ENCODE measurements at regions not wholly inside any gene's neighbourhood (a gene's known extent, or its start where the extent isn't known, plus 50 kb on each side); places are given as distances from the start of the nearest gene placed in this dataset.
"Not testable (repeated sequence)": the region's sequence is repeated elsewhere in the genome, so short reads cannot be mapped to it uniquely, and the experiment has no call there.

DNA sequence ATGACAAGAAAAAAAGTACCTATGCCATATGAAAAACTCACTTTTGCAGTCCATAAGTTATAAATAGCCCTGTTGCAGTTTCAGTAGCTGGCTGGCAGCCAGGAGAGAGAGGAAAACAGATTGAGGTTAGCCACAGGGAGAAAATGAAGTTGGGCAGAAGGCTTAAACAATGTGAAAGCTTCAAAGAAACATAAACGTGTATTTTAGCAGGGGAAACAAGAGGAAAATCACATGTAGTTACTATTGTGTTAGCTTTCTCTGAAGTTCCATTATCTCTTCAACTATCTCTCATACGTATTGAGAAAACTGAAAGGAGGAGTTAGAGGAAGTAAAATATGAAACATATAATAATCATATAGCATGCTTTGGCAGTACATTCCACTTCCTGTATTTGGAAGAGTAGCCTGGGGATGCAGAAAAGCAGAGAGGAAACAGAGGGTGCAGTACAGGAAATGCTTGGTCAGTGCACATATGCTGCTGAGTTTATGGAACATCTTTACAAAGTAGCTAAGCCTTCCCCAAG, 1551.1 kb downstream of the EFNB2 start:
- DNase-seq = peak; percentile 73

DNA sequence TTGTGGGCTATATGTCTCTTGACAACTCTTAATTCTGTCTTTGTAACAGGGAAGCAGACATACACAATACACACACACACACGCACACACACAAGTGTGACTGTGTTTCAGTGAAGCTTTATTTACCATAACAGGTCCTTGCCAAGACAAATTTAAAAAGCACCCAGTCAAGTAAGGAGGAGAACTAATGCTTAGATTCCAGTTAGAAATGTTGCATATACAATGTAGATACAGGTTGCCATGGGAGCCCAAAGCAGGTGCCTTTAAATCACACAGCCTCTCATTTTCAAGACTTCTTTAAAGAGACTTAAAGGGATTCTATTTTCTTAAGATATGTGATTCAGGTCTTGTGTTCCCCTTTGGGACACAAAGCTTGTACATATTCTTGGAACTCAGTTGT, 1551.9 kb downstream of the EFNB2 start:
- no peak for DNase-seq

DNA sequence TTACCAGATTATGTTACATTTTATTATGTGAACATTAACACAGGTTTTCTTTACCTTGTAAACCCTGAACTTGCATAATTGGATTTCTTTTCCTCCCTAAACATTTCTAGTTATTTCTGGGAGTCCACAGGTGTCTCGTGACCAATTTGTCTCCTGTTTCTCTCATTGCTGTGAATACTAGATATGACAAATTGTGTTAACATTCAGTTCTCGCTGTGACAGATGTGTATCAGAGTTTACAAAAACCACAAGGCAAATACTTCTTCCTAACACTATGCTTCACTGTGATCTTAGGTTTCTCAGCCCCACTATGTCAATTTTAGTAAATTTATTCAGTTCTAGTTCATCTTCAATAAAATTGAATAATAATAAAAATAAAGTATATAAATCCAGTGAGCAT, 1554.9 kb downstream of the EFNB2 start:
- DNase-seq = no peak

DNA sequence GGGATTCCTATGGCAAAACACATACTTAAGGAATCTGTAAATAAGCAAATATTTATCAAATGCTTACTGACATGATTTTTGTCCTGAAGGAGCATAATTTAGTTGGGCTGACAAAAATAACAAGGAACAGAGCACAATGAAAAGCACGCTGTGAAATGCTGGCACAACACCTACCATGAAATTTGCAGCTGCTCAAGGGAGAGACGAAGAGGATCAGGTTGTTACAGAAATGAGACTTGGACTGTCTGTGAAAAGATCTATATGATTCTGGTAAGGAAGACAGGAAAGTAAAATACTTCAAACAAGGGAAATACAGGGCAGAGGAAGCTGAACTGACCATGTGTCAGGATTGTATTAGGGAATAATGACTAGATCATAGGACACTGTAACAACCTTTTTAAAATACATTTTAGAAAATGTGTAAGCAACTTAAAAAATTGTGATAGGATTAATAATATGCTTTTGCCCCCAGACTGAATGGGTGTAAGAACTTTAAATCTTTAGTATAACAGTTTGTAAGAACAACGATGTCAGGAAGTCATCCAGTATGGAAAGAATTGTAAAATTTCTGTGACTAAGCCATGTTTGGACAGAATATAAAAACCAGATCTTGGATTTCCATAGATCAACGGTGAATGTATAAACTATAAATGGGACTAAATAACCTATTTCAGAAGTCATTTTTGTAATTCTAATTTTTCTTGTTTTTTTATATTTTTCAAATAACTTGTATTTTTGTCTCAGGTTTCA, 1556.0 kb downstream of the EFNB2 start:
- no peak for DNase-seq

DNA sequence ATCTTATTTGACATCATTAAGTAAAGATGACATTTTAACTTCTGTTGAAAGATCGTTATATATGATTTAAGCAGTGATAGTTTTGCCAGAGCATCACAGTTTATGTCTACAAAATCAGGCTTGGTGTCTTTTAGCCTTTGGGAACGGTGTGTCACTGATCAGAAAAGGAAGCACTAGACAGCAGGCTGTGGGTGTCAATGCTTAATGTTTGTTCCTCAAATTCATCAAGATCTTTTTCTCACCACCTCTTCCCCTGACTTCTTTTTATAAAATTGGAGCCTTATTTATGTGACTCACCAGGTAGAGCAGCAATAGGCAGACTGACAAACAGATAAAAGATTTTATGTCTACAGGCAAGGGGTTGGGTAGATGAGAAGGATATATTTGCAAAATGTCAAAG, 1558.5 kb downstream of the EFNB2 start:
- DNase-seq = no peak

DNA sequence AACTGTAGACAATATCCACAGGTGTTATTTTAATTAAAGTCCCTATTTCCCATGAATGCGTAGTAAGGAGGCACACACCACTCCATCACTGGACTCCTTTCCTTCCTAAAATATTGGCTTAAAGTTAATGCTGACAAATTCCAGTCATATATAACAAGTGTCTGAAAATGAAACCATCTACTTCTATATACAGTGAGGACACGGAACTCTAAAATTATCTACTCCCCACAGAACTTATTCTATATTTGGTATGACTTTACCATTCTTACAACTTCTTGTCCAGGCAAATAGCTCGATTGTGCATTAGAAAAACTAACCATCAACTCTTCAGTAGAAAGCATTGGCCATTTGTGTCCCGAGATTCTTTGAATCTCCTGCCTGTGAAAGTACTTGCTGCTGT, 1560.2 kb downstream of the EFNB2 start:
- DNase-seq = no peak

DNA sequence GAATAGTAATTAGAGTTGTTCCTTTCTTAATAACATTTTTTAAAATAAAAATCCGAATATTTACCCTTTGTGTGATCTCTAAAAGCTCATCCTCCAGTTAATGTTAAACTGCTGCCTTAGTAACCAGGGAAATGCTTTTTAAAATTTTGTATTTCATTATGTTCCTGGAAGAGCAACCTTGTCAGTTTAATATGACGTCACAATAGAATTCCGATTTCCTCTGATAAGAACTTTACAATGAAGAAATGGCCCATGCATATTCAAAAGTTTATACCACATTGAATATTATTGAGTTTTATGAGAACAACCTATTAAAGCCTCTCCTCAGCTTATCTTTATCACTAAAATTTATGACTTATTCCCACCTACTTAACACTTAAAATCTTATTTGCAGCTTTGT, 1566.6 kb downstream of the EFNB2 start:
- DNase-seq = no peak

DNA sequence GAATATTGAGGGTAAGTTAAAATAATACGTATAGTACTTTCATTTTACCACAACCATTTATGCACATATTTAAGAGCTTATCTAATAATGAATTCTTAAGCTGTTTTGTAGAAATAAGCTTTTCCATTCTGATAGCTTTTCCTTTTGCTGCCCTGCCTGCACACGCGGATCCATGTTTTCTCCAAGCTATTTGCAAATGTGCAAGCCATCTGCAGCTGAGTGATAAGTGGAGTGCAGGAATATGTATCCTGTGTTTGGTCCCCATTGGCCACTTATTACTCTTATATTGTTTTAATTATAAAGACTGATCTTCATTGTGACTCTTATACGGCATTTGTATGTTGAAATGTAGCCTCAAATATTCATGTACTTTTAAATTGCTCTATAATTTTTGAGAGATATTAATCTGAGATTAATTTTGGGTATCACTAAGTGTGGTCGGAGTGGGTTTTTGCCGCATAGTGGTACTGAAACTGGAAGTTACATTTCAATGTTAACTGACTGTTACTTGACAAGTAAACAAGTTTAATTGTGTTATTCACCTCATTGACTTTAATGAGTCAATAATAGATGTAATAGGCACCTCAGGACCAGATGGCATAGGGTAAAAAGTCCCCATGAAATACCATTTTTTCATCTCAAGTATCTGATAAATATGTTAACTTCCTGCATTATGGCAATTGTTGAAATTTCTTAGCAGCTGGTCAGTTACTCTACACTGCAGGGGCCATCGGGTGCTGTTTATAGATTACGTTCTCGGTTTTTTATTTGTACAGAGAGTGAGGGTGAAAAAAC, 1567.4 kb downstream of the EFNB2 start:
- DNase-seq = no peak

DNA sequence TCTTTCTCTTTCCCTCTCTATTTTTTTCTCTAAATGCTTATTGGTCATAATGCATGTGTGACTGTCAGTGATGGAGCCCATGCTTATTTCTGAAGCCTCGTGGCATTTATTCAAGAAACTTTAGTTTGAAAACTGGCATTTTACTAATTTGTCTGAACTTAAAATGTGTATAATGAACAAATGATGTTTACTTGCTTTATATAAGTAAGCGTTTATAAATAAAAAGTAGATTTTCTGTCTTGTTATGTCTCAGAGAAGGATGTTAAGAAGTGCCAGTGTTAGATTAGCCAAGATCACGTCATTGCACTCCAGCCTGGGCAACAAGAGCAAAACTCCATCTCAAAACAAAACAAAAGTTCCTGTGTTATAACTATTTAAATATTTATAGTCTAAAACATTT, 1568.1 kb downstream of the EFNB2 start:
- no peak for DNase-seq

DNA sequence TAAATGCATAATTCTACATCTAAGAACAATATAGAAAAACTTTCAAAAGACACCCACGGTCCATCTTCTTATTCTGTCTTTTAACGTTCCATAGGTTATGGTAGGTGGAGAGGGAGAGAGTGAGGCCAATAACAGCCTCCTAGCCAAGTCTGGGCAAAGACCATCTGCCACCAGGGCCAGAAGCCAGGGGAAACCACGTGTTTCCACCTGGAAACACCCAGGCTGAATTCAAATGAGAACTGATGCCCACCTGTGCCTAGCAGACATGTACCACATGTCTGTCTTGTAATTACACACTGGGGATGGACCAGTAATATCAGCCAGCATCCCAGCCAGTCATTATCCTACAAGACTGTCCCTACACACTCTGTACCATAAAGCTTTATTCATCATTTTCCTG, 1573.1 kb downstream of the EFNB2 start:
- DNase-seq = no peak

DNA sequence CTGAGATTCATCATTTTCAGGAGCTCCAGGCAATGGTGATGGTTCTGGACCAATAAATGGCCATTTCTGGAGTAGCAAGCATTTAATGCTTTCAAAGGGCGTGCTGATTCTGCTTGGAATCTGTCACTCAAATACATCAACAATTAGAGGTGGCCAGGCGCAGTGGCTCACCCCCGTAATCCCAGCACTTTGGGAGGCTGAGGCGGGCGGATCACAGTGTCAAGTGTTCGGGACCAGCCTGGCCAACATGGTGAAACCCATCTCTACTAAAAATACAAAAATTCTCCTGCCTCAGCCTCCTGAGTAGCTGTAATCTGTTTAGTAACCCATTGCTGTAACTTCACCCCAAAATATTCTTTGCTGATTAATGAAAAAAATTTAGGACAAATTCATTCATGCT, 1574.2 kb downstream of the EFNB2 start:
- no peak for DNase-seq

DNA sequence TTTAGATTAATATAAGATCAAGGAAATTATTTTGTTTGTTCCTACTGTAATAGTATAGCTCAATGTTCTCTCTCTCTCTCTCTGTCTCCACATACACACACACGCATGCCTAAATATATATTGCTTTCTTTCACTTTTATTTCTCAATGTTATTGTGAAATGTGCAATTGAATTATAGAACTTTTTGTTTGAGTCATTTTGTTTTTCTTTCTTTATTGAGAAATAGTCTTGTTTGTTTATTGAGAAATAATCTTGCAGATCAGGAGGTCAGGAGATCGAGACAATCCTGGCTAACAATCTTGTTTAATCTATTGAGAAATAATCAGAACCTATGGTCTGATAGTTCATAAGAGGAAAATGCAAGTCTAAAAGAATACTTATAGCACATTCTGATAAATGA, 1581.3 kb downstream of the EFNB2 start:
- no peak for DNase-seq

DNA sequence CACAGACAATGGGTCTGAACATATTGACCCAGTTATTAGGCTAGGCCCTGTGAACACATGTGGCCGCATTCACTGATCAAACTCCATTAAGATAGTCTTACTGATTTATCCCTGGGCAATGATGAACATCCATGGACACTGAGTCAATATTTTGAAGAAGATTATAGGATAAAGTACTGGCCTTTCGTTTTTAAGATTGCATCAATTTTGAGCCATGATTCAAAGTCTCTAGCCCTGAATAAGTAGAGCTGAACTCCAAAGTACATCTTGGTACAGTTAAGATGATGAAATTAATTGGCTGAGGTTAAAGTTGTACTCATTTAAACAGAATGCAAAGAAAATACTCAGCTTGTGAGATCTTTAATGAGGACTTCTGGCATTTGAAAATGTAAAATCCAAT, 1581.9 kb downstream of the EFNB2 start:
- peak; percentile 24 for DNase-seq

DNA sequence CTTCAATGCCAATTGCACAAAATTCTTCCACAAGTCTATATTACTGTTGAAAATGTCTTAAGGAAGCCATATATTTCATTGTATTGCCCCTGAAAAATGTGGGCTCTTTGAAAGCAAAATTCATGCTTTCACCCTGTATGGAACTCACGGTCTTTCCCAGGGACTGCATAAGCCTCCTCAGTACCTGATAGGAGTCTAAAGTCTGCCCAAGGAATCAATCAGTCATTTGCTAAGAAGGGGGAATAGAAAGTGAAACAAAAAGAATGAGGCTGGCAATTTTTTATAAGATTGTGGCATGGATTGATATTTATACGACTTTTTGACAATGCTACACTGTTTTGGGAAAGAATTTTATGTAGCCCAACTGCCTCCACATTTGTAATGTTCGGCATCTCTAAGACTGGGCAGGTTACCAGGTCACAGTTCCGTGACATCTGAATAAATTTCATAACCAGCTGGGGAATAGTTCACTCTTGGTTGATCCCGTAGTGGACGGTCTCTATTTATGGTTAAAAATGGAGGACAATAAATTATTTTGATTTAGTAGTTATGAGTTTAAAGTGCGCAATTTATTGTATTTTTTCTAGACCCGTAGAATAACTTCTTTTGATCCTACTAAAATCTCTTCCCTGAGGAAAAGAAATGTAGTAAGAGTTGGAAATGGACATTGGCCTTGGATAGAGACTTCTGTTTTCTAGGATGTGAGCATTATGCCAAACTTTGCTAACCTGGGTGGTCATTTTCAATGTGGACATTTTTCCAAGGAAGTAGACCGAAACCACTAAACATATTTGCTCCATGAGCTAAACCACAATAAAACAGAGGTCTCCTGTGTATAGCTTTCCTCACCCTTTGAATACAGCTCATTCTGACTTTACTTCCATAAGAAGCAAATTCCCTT, 1585.4 kb downstream of the EFNB2 start:
- peak; percentile 22 for DNase-seq

DNA sequence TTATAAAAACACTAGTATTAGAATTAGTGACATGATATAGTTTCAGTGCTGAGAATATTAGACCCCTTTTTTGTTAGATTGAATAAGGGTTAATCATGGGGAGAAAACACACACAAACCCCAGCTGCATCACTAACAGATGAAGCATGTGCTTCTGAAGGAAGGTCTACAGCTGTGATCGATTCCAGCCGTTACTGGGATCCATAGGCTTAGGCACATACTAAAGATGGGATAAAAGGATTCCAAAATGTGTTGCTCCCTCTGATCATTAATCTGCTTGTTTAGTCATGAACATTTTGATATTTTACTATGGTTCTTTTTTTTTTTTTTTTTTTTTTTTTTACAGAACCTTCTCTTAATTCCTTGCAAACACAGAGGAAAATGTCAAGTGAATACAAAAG, 1591.3 kb downstream of the EFNB2 start:
- DNase-seq = no peak

DNA sequence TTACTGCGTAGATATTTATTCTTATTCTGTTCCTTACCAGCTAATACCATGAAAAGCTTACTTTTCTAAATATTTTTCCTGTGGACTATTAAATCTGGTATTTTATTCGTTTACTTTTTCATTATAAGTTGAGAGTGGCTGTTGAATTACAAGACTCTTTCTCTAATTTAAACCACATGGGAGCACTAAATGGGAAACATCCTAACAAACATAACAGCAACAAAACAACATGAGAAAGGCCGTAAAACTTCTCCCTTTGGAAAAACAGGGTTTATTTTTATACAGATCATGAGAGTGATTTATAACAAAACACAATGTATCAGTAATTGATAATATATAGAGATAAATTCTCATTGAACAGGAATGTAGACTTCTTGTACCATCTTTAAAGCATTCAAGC, 1592.1 kb downstream of the EFNB2 start:
- no peak for DNase-seq

DNA sequence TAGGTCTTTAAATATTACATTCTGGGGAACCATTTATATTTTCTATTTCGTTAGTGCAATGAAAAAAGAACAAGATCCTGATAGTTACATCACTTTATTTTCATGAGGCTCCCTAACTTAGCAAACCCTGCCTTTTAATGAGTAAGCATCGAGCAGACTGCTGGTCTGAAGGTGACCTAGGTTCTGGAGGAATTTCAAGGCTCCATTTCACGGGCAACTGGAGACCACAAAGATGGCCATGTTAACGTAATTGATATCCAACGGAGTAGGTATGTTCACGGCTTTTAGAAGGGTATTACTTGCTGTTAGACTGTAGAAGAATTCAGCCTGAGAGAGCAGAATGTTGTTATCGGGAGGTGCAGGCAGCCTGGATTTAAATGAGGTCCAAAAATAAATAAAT, 1597.6 kb downstream of the EFNB2 start:
- DNase-seq = no peak

DNA sequence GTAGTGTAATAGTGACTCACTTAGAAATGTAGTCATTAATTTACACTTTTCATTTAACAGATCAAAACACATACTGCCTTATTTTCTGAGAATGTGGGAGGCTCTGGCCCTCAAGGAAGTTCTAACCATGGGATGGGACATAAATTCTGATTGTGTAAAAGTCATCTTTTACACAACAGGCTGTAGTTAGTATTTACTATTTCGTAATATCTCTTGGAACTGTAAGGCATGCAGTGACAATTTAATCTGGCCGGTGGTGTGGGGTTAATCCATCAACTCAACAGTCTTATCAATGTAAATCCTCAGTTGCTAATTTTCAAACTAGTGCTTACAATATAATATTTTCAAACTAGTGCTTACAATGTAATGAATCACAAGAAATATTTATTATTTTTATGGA, 1599.2 kb downstream of the EFNB2 start:
- DNase-seq = no peak

DNA sequence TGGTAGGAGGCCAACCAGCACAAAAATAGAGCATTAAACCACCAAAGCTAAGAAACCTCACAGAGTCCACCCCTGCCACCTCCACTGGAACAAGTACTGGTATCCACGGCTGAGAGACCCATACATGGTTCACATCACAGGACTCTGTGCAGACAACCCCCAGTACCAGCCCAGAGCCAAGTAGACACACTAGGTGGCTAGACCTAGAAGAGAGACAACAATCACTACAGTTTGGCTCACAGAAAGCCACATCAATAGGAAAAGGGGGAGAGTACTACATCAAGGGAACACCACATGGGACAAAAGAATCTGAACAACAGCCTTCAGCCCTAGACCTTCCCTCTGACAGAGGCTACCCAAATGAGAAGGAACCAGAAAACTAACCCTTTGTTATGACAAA, 1614.9 kb downstream of the EFNB2 start:
- DNase-seq = not testable (repeated sequence)

DNA sequence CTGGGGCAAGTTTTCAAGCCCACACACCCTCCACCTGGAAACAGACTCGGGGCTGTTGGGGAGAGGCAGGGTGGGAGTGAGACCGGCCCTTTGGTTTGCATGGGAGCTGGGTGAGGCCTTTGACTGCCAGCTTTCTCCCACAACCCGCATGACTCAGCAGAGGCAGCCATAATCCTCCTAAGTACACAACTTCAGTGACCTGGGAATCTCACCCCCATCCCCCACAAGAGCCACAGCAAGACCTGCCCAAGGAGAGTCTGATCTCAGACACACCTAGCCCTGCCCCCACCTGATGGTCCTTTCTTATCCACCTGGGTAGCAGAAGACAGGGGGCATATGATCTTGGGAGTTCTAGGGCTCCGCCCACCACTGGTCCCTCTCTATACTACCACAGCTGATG, 1615.4 kb downstream of the EFNB2 start:
- DNase-seq = no peak

DNA sequence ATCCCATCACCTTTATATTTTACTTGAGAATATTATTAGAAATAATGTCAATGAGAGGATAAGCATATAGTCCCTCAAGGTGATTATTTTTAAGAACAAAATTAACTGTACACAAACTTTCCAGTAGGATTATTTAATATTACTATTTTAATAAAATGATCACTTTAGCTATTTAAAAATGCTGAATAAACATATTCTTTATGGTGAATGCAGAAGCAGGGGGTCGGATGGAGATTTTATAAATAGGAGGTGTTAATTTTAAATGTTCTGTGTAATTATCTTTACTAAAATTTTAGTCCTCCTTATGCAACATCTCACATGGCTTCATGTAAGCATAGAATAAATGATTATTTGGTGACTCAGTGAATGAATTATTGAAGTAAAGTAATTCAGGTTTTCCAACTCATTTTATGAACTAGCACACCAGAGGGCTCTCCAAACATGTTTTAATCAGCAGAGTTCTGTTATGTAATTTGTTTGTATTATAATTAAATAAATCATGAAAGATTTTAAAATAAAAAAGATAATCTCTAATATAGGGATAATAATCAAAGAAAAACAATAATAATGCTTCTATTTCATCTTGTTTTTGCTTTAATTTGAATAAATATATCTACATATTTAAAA, 1635.2 kb downstream of the EFNB2 start:
- DNase-seq = no peak

DNA sequence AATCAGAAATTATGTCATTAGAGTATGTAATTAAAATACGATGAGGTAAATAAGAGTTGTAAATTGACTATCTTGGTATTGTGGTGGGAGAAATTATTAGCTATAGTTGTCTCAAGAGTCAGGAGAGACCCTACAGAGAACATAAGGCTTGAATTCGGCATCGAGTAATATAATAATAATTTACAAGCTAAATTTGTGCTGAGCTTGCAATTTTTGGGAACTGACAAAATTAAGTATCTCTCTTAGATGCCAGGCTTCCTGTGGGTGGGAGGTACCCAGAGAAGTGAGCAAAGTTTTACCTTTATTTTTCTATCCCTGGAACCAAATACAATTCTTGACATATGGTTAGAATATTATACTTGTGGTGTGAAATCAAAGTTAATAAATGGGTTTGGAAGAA, 1637.0 kb downstream of the EFNB2 start:
- no peak for DNase-seq

DNA sequence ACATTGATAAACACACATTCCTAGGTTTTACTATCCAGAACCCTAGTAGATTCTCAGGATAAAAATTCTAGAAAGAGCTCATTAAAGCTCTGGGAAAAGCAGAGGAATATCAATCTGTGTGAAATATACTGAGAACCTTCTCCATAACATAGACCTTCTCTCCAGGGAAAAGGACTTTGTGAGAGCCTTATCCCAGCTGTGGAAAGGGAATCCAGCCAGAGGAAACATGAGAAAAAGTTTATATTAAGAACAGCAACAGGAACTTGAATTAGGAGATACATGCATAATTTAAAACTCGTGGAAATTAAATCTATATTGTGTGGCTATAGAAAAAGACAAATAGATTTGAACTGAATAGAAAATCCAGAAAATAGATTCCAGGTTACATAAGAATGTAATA, 1639.9 kb downstream of the EFNB2 start:
- no peak for DNase-seq

All from fibroblast of skin of right quadriceps (primary cell).